ENCODE measurements at regions not wholly inside any gene's neighbourhood (a gene's known extent, or its start where the extent isn't known, plus 50 kb on each side); places are given as distances from the start of the nearest gene placed in this dataset.

DNA sequence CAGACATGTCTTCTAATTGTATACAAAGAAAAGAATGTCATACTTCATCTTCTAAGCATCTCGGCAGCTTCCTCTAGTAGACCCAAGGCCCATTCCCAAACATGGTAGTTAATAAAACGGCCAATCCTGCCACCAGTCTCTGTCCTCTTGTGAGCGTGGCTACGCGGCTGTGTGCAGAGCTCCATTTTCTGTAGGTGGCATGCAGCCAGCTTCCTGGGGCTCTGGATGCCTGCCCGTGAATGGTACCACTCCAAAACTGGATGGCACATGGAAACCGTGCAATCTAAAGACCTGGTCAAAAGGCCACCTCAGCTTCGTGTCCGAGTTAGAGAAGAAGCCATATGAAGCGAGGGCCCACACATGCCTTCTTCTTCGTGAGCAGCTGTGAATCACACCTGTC, 110.7 kb downstream of the SIPA1L2 start:
- DNase-seq (ENCODE audit: low read depth, low spot score): no peak

- DNase-seq (ENCODE audit: low read depth, low spot score): no peak
Observed at GRCh38 chr1:232518349-232518748, 111.6 kb downstream of the SIPA1L2 start.

- no peak for DNase-seq (ENCODE audit: low read depth, low spot score)
Observed at GRCh38 chr1:232517204-232517603, 112.7 kb downstream of the SIPA1L2 start.

- no peak for DNase-seq (ENCODE audit: low read depth, low spot score)
Observed at GRCh38 chr1:232515706-232516105, 114.2 kb downstream of the SIPA1L2 start.

DNA sequence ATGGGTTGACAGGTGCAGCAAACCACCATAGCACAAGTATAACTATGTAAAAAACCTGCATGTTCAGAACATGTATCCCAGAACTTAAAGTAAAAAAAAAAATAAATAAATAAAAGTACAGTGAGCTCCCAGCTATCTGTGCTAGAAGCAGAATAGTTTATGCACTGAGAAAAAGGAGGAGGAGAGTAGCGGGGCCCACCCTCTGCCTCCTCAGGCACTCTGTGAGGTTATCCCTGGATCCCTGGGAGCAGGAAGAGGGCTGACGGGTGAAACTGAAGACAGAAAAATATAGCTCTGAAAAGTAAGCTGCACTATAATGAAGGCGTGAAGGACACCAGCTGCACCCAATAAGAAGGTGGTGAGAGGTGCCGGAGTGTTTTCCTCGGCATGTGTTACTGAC, 117.2 kb downstream of the SIPA1L2 start:
- DNase-seq (ENCODE audit: low read depth, low spot score): no peak

- no peak for DNase-seq (ENCODE audit: low read depth, low spot score)
Observed at GRCh38 chr1:232511172-232511571, 118.8 kb downstream of the SIPA1L2 start.

DNA sequence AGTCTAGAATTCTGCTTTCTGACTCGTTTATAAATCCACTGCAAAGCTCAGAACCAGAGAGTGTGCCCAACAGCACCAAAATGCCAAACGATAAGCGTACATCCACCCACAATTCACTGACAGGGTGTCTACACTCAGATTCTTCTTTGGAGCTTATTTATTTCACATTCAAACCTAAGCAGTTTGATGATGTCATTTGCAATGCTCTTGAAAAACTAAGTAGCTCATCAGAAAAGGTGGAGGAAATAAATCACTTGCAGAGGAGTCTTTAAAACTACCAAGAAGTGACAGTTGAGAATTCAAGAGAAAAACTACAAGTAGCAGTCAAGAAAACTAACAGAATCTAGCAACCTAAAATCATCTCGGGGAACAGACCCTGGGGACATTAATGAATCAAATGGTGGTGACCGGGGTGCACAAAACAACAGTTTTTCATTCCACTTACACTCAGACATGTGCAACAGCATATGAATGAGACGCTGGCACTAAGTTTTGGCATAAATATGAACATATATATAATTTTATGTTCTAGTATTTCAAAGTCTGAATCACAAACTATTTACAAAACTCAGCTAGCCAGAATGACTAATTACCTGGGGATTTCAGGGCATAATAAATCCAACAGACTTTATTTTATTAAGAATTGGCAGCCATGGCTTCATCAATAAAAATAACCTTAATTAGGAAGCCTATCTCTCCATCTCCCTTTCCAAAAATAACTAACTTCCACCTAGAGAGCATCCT, 119.4 kb downstream of the SIPA1L2 start:
- DNase-seq (ENCODE audit: low read depth, low spot score): no peak

- no peak for DNase-seq (ENCODE audit: low read depth, low spot score)
Observed at GRCh38 chr1:232509570-232509969, 120.4 kb downstream of the SIPA1L2 start.

DNA sequence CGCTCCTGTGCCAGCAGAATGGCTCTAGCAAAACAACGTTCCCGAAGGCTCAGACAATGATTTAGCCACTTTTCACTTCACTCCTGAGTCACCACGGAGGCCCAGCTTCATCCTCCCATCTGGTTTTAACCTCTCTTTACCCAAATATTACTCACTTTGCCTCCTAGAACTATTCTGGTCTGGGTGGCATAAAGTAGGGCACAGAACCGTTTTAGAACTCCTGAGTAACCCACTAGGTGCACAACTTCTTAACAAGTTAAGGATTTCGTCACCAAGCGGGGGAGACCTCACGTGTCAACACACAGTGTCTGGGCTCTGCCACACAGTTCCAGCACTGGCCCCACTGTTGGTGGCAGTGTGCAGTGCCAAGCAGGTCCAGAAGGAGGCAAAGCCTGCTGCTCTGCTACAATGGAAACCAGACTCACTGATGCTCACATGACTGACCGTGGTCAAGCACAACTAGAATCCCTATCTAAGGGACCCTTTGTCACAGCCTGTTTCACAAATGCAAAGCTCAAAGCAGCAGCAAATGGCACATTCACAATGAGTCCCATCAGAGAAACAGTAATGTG, 121.7 kb downstream of the SIPA1L2 start:
- DNase-seq (ENCODE audit: low read depth, low spot score): no peak

DNA sequence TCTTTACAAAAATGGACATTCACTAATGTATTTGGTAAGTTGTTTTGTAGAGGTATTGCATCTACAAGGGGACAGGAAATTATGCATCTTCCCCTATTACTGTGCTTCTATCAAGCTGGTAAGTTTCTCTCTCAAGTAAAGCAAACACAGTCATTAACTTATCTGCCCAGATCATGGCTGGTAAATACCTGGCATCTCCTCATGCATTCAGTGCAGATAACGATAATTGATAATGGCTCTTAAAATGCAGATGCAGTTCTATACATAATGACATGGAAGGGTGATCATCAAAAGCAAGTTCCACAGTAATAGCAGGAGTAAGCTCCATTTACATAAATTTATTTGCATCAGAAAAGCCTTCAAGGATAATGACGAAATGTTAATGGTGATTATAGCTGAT, 122.4 kb downstream of the SIPA1L2 start:
- no peak for DNase-seq (ENCODE audit: low read depth, low spot score)

GRCh38 chr1:232505884-232506283, 124.0 kb downstream of the SIPA1L2 start:
- DNase-seq (ENCODE audit: low read depth, low spot score): no peak

DNA sequence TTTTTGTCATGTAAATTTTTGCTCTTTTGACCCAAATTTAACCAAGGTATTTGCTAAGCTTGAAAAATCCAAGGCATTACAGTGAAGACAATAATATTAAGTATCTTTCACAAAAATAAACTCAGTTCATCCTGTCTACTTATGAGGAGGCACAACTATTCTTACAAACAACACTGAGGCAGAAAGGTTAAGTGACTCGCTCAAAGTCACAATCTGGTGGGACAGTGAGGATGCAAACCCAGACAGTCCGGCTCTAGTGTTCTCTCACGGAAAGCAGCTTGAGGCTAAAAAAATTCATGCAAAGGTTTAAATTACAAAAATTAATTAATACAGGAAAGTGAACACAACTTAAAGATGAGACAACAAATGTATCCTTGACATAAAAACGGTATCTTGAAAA, 125.3 kb downstream of the SIPA1L2 start:
- DNase-seq (ENCODE audit: low read depth, low spot score): no peak

GRCh38 chr1:232503497-232503896, 126.4 kb downstream of the SIPA1L2 start:
- DNase-seq (ENCODE audit: low read depth, low spot score): no peak

DNA sequence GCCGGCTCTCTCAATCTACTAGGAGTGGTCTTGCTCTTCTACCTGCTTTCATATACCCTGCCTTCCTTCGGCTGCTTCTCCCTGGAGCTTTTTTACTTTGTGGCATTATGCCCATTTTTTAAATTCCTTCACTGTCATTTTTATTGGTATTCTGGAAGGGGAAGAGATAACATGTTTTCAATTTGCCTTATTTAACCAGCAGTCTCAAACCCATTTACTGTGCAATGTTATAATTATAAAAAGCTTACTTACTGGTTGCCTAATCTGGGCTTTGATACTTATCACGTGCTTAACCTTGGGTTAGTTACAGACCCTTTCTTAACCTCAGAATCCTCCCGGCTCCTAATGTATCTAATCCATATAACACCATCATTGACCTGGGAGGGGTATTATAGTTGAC, 128.1 kb downstream of the SIPA1L2 start:
- DNase-seq (ENCODE audit: low read depth, low spot score): no peak

DNA sequence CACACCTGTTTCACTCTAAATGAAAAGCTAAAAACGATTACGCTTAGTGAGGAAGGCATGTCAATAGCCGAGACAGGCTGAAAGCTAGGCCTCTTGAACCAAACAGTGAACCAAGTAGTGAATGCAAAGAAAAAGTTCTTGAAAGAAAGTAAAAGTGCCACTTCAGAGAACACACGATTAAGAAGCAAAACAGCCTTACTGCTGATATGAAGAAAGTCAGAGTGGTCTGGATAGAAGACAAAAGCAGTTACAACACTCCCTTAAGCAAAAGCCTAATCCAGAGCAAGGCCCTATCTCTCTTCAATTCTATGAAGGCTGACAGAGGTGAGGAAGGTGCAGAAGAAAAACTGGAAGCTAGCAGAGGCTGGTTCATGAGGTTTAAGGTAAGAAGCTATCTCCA, 130.7 kb downstream of the SIPA1L2 start:
- DNase-seq (ENCODE audit: low read depth, low spot score): no peak

DNA sequence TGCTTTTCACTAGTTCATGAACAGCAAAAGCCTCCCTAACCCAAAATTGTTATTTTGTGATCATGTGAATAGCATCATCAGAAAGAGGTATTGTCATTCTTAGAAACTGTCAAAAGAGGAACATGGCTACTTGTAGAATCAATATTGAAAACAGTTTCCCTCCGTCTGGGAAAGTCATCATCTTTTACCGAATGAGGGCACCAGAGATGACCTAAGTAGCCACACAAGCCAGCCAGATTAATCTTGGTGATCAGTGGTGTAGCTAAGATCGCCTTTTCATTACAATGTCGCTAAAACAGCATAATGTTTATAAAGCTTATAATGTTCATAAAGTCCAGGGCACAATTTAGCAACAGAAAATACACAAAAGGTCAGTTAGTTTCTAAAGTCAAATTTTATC, 136.1 kb downstream of the SIPA1L2 start:
- no peak for DNase-seq (ENCODE audit: low read depth, low spot score)

- DNase-seq (ENCODE audit: low read depth, low spot score): no peak
Observed at GRCh38 chr1:232489256-232489655, 140.7 kb downstream of the SIPA1L2 start.

DNA sequence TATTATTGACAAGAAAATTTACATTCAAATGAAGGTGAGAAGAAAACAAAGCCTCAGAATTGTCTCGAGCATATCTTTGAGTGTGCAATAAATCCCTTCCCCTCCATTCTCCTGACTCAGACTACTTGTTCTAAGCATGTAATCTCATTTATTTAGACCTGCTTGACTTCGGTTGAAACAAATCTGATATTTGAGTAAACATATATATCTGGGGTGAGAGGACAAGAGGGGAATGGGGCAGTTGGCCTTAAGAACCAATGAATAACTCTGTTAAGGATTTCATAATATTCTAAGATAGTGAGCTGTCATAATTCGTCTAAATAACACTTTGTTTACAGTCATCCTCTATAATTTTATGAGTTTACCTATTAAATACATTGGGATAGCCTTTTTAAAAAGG, 142.7 kb downstream of the SIPA1L2 start:
- no peak for DNase-seq (ENCODE audit: low read depth, low spot score)

DNA sequence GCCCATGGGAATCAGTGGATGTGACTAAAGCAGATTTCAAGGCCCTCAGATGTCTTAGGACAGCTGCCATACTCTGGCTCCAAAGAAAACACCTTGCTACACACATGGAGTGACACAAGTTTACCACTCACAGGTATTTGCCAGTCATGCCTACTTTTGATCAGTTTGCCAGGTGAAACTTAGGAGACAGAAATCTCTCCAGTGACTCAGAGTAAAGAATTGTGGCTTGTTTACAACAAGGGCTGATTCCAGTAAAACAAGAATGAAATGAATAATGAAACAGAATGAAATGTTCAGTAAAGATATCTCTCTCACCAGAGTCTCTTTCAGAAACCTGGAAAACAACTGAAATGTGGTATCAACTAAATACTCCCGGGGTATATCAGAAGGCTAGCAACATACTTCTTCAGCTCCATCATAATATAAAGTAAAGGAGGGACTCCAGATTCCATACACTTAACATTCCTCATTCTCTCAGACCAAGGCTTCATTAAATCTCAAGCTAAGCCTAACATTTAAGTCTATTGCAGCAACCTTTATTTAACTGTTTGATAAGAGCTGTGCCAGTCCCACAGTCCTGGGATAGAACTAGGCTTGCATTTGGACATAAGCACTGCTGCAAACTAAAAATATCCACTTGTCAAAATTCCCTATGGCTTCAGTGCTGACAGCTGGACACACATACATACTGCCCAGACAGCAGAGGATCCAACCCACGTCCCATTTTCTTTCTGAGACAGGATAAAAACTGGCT, 143.3 kb downstream of the SIPA1L2 start:
- no peak for DNase-seq (ENCODE audit: low read depth, low spot score)

- DNase-seq (ENCODE audit: low read depth, low spot score): no peak
Observed at GRCh38 chr1:232486006-232486405, 143.9 kb downstream of the SIPA1L2 start.

DNA sequence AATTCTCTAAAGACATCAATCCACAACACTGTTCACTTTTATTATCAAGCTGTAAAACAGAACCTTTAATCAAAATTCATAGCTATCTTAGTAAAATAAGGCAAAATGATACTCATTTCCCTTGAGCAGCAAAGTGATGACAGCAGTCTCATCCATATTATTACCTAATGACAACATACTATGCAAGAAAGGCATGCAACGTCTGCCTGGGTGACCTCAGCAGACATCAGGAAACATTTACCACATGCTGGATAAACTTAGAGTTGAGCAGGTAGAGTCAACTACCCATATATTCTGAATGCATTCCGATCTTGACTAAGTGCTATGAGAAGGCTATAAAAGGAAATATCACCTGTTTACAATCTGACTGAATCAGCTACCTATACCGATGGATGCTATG, 145.1 kb downstream of the SIPA1L2 start:
- DNase-seq (ENCODE audit: low read depth, low spot score): no peak

DNA sequence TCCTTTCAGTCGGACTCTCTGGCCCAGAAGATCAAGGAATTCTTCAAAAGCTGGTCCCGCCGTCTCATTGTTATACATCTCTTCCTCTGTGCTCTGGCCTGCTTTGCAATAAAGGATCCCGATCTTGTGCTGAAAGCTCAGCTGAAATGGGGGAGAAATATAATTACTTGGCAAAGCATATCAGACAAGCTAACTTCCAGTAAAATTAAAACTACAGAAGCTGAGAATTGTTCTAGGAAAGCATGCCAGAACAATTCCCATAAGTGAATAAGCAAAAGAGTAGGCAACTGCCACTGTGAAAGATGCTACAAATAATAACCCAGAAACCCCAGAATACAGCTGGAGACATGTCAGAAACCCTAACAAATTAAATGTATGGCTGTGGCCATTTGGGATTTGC, 146.1 kb downstream of the SIPA1L2 start:
- DNase-seq (ENCODE audit: low read depth, low spot score): no peak

GRCh38 chr1:232481091-232481490, 148.8 kb downstream of the SIPA1L2 start:
- DNase-seq (ENCODE audit: low read depth, low spot score): no peak
